ENCODE measurements at regions not wholly inside any gene's neighbourhood (a gene's known extent, or its start where the extent isn't known, plus 50 kb on each side); places are given as distances from the start of the nearest gene placed in this dataset.

GRCh38 chr6:40714576-40715564, 127.7 kb upstream of the LRFN2 start (continued):
- TF ChIP-seq ZBTB2 (CRISPR knock-in tag; IDR thresholded peaks at IDR 0.05; ENCODE audit: low read depth) (no peak), ZNF138 (CRISPR knock-in tag; IDR thresholded peaks at IDR 0.05; ENCODE audit: low read depth) (no peak), DPF2 (CRISPR knock-in tag; IDR thresholded peaks at IDR 0.05; ENCODE audit: borderline replicate concordance, low read depth) (peak; percentile 62; the same call in 1 of the 2 replicates), ZNF678 (CRISPR knock-in tag; IDR thresholded peaks at IDR 0.05) (no peak), GZF1 (CRISPR knock-in tag; IDR thresholded peaks at IDR 0.05) (no peak), NONO (IDR thresholded peaks at IDR 0.05) (no peak), NONO (CRISPR knock-in tag; conservative IDR thresholded peaks at IDR 0.05) (peak; percentile 77; the same call in 1 of the 2 replicates), KMT2B (CRISPR knock-in tag; IDR thresholded peaks at IDR 0.05) (0 out of 2 replicates have a peak, but pooled peaks have one; percentile 55), ZNF879 (CRISPR knock-in tag; IDR thresholded peaks at IDR 0.05) (no peak), ATF7 (IDR thresholded peaks at IDR 0.05) (peak; percentile 27; the same call in 1 of the 2 replicates), ATF7 (CRISPR knock-in tag; IDR thresholded peaks at IDR 0.05) (no peak; the same call in 1 of the 2 replicates), PRDM4 (CRISPR knock-in tag; IDR thresholded peaks at IDR 0.05; ENCODE audit: borderline replicate concordance) (no peak), RBM22 (optimal IDR thresholded peaks at IDR 0.05; ENCODE audit: low read length) (no peak), GFI1 (CRISPR knock-in tag; IDR thresholded peaks at IDR 0.05; ENCODE audit: borderline replicate concordance) (peak; percentile 88)
- TF ChIP-seq, protein P1, sequence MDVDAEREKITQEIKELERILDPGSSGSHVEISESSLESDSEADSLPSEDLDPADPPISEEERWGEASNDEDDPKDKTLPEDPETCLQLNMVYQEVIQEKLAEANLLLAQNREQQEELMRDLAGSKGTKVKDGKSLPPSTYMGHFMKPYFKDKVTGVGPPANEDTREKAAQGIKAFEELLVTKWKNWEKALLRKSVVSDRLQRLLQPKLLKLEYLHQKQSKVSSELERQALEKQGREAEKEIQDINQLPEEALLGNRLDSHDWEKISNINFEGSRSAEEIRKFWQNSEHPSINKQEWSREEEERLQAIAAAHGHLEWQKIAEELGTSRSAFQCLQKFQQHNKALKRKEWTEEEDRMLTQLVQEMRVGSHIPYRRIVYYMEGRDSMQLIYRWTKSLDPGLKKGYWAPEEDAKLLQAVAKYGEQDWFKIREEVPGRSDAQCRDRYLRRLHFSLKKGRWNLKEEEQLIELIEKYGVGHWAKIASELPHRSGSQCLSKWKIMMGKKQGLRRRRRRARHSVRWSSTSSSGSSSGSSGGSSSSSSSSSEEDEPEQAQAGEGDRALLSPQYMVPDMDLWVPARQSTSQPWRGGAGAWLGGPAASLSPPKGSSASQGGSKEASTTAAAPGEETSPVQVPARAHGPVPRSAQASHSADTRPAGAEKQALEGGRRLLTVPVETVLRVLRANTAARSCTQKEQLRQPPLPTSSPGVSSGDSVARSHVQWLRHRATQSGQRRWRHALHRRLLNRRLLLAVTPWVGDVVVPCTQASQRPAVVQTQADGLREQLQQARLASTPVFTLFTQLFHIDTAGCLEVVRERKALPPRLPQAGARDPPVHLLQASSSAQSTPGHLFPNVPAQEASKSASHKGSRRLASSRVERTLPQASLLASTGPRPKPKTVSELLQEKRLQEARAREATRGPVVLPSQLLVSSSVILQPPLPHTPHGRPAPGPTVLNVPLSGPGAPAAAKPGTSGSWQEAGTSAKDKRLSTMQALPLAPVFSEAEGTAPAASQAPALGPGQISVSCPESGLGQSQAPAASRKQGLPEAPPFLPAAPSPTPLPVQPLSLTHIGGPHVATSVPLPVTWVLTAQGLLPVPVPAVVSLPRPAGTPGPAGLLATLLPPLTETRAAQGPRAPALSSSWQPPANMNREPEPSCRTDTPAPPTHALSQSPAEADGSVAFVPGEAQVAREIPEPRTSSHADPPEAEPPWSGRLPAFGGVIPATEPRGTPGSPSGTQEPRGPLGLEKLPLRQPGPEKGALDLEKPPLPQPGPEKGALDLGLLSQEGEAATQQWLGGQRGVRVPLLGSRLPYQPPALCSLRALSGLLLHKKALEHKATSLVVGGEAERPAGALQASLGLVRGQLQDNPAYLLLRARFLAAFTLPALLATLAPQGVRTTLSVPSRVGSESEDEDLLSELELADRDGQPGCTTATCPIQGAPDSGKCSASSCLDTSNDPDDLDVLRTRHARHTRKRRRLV (CRISPR knock-in tag; IDR thresholded peaks at IDR 0.05) = no peak
